ENCODE measurements at regions not wholly inside any gene's neighbourhood (a gene's known extent, or its start where the extent isn't known, plus 50 kb on each side); places are given as distances from the start of the nearest gene placed in this dataset.

GRCh38 chr5:89232139-89232603 lies 349.2 kb upstream of the MEF2C start:
- DNase-seq (ENCODE audit: low read depth, low spot score), result peak; percentile 48
- in situ Hi-C loops (cut with HindIII; ENCODE audit: low pct_unique_long_range_greater_than_20kb, low sequenced_read_pairs), result no loop called here

DNA sequence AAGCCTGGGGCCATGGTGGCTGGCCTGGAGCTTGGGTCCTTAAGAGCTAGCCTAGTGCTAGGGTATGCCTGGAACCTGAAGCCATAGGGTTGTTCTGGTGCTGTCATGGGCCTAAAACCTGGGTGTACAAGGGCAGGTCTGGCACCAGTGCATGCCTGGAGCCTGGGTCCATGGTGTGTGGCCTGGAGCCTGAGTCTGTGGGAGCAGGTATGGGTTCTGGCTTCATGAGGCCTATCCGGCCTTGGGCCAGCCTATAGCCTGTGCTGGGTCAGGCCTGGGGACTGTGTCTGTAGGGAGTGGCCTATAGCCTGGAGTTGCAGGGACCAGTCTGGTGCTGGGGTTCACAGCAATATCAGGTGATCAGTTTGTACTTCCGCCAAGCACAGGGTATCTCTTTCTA lies 347.2 kb upstream of the MEF2C start:
- DNase-seq (ENCODE audit: low read depth, low spot score), result no peak
- in situ Hi-C loops (cut with HindIII; ENCODE audit: low pct_unique_long_range_greater_than_20kb, low sequenced_read_pairs), result no loop called here

DNA sequence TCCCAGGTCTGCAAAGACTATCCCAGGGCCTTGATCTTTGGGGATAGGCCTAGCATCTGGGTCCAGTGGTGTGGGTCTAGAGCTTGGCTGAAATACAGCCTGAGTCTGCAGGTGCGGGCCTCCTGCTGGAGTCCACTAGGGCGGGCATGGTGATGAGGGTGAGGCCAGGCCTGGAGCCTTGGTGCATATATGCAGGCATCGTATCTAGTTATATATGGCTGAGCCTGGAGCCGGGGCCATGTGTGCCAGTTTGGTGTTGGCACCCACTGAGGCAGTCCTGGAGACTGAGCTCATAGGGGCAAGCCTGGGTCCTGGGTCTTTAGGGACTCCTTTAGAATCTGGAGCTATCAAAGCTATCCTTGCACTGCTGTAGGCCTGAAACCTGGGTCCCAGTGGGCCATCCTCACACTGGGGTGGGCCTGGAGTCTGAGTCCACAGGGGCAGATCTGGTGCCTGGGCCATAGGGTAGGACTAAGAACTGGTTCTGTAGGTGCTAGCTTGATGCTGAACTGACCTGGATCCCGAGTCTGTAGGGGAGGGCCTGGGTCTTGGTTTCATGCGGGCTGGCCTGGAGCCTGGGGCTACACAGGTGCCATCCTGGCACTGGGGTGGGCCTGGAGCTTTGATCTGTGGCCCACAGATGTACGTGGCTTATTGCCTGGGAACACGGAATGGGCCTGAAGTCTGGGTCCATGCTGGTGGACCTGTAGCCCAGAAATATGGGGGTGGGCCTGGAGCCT lies 346.5 kb upstream of the MEF2C start:
- no peak for DNase-seq (ENCODE audit: low read depth, low spot score)
- in situ Hi-C loops (cut with HindIII; ENCODE audit: low pct_unique_long_range_greater_than_20kb, low sequenced_read_pairs), result no loop called here

DNA sequence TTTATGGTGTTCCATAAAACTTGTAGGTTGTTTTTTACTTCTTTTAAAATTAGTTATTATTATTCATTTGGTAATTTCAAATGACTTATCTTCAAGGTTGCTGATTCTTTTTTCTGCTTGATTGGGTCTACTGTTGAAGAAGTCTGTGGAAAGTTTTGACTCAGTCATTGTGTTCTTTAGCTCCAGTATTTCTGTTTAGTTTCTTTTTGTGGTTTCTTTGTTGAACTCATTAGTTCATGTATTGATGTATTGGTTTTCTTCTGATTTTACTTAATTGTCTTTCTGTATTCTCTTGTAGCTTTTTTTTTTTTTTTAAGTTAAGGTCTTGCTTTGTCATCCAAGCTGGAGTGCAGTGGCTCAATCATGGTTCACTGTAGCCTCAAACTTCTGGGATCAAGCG lies 345.4 kb upstream of the MEF2C start:
- in situ Hi-C loops (cut with HindIII; ENCODE audit: low pct_unique_long_range_greater_than_20kb, low sequenced_read_pairs), result no loop called here
- DNase-seq (ENCODE audit: low read depth, low spot score), result no peak

DNA sequence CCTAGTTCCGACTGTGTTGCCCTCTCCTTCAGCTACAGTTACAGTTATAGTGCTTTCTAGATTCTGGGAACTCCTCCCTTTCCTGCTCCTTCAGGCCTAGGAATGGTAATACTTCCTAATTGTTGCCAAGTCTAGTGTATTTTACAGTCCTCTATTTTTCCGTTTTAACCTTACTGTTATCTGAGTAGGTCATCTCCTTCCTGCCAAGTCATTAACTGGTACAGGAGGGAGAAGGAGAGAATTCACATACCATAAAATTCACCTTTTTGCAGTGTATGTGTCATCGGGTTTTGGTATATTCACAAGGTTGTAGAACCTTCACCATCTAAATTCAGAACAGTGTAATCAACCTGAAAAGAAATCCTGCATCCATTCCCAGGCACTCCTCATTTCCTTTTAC lies 335.4 kb upstream of the MEF2C start:
- DNase-seq (ENCODE audit: low read depth, low spot score), result no peak
- in situ Hi-C loops (cut with HindIII; ENCODE audit: low pct_unique_long_range_greater_than_20kb, low sequenced_read_pairs), result no loop called here

- in situ Hi-C loops (cut with HindIII; ENCODE audit: low pct_unique_long_range_greater_than_20kb, low sequenced_read_pairs), result no loop called here
- no peak for DNase-seq (ENCODE audit: low read depth, low spot score)
Measured at GRCh38 chr5:89216606-89217005, 333.6 kb upstream of the MEF2C start.

DNA sequence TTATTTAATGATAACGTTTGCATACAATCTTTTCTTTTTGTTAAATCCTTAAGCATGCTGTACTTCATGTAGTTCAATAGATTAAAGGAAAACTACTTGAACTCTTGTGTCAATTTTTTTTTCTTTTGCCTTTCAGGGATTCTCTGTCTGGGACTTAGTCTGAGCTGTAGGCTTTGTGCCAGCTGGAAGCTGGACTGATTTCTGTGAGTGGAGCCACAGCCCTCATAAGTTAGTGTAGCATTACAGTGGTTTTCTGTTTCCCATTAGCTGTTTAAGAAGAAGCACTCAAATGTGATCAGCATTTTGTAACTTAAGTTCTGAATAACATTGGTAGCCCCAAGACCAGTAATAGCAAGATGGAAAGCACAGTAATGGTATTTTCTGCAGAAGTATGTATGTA lies 330.6 kb upstream of the MEF2C start:
- in situ Hi-C loops (cut with HindIII; ENCODE audit: low pct_unique_long_range_greater_than_20kb, low sequenced_read_pairs), result no loop called here
- no peak for DNase-seq (ENCODE audit: low read depth, low spot score)

DNA sequence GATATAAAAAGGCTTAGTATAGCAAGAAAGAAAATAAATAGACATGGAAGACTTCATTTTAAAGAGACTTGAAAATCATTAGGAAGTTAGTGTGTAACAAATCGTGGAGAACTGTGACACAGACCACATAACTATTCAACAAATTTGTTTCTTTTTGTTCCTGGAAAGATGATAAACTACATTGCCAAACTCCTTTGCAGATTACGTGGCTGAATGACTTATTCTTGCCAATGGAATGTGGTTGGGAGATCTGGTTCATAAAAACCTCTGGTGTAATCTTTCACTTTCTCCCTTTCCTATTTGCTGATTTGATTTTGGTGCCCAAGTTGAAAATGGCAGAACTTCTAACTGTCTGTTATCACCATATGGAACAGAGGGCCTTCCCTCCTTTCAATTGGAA lies 328.9 kb upstream of the MEF2C start:
- no peak for DNase-seq (ENCODE audit: low read depth, low spot score)
- in situ Hi-C loops (cut with HindIII; ENCODE audit: low pct_unique_long_range_greater_than_20kb, low sequenced_read_pairs), result no loop called here

GRCh38 chr5:89208811-89209210 lies 325.8 kb upstream of the MEF2C start:
- in situ Hi-C loops (cut with HindIII; ENCODE audit: low pct_unique_long_range_greater_than_20kb, low sequenced_read_pairs), result no loop called here
- DNase-seq (ENCODE audit: low read depth, low spot score), result no peak

DNA sequence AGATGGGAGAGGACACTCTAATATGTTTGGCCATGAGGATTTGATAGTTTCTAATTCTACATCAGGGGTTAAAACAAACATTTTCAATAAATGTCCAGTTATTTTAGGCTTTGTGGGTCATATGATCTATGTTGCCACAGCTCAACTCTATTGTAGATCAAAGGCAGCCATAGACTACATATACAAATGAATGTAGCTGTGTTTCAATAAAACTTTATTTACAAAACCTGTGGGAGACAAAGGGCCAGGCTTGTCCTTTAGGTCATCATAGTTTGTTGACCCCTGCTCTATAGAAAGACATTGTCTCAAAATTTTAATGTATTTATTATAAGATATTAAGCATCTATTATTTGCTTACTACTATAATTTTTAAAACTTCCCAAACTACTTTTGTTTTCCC lies 325.4 kb upstream of the MEF2C start:
- in situ Hi-C loops (cut with HindIII; ENCODE audit: low pct_unique_long_range_greater_than_20kb, low sequenced_read_pairs), result no loop called here
- no peak for DNase-seq (ENCODE audit: low read depth, low spot score)

DNA sequence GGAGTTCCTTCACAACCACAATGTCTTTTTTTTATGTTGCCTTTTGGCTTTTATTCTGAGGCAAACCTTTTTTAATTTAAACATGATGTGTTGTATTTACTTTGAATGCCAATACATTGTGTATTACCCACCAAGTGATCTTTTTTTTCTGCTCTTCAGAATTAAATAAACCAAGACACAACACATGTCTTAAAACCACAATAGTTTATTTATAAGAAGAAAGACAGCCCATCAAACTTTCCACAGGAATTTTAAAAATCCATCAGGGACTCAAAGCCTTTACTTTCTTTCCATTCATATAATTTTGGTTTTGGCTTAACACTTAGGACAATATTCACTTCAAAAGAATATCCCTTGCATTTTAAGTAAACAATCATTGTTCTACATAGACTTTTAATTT lies 321.8 kb upstream of the MEF2C start:
- no peak for DNase-seq (ENCODE audit: low read depth, low spot score)
- in situ Hi-C loops (cut with HindIII; ENCODE audit: low pct_unique_long_range_greater_than_20kb, low sequenced_read_pairs), result no loop called here

GRCh38 chr5:89203611-89204010 lies 320.6 kb upstream of the MEF2C start:
- in situ Hi-C loops (cut with HindIII; ENCODE audit: low pct_unique_long_range_greater_than_20kb, low sequenced_read_pairs), result no loop called here
- DNase-seq (ENCODE audit: low read depth, low spot score), result no peak

DNA sequence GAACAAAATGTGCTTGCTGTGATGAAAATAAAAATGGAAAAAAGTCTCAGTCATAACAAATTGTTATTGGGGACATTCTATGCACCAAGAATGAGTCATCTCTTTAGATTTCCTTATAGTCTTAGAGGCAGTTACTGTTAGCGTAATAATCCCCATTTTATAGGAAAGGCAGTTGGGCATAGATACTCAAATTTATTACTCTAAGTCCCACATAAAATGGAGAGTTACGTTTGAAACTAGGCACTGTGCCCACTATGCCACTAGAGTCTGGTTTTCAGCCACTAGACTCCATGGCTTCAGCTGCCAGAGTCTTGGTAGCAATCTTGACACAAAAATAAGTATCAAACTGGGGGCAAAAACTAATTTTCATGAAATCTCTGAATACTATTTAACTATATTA lies 317.9 kb upstream of the MEF2C start:
- no peak for DNase-seq (ENCODE audit: low read depth, low spot score)
- in situ Hi-C loops (cut with HindIII; ENCODE audit: low pct_unique_long_range_greater_than_20kb, low sequenced_read_pairs), result no loop called here

DNA sequence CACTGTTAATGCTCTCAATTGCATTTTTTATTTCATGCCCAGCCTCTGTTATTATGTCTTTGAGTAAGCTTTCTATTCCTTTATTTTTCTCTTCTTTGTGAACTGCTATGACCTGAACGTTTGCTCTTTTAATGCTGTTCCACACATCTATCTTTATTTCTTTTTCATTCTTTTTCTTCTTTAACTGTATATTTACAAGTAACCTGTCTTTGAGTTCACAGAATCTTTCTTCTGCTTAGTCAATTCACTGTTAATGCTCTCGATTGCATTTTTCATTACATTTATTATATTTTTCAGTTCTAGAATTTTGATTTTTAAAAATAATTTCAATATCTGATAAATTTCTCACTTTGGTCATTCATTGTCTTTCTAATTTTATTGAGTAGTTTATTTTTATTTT lies 316.3 kb upstream of the MEF2C start:
- in situ Hi-C loops (cut with HindIII; ENCODE audit: low pct_unique_long_range_greater_than_20kb, low sequenced_read_pairs), result no loop called here
- no peak for DNase-seq (ENCODE audit: low read depth, low spot score)

GRCh38 chr5:89191374-89191773 lies 308.4 kb upstream of the MEF2C start:
- no peak for DNase-seq (ENCODE audit: low read depth, low spot score)
- in situ Hi-C loops (cut with HindIII; ENCODE audit: low pct_unique_long_range_greater_than_20kb, low sequenced_read_pairs), result no loop called here

DNA sequence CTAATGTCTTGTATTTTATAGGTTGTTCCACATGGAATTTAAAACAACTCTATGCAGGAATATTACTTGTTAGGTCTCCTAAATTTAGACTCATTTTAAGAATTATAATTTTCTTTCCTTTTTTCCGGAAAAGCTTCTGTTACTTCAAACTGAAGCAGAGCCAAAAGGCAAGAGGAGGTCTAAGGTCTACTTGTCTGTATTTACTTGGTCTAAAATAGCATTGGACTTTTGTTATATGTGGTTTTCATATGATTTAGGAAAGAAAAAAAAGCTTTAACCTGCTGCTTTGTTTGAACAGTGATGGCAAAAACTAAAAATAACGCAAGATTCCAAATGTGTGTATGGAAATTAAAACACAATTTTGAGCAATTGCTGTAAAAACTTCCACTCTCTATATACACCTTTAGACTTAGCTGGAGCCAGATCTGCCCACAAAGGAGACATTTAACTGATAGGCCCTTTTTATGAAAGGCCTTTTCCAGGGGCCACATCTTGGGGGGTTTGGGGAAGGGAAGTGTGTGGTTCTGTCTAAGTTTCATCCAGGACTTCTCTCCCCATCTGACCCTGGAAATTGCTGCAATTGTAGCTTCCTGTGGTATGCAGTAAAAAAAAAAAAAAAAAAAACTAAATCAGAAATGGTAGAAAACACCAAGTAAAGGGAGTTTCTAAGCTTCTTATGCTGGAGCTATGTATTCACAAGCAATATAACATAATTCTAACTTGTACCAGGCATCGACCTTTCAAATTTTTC lies 307.7 kb upstream of the MEF2C start:
- in situ Hi-C loops (cut with HindIII; ENCODE audit: low pct_unique_long_range_greater_than_20kb, low sequenced_read_pairs), result no loop called here
- DNase-seq (ENCODE audit: low read depth, low spot score), result no peak

DNA sequence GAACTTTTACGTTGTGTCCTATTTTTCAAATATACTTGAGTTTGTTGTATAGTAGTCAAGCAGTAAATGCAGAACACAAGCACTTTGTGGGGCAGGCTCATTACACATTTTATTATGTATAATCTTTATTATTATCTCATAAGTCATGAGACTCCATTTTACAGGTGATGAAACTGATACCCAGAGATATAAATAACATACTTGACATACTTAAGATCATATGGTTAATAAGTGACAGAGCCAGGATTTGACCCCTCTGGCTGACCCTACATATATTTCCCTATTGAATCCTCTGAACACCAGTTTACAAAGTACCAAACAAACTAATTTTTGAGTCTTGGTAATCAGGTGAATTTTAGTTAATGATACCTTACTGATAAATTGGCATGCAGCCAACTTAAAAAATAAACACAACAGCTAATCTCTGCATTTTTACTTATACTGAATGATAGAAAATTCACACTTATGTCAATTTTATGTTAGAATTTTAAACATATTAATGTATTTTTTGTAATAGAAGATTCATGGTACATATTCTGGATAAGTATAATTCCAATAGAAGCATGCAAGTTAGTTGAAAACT lies 305.0 kb upstream of the MEF2C start:
- DNase-seq (ENCODE audit: low read depth, low spot score), result no peak
- in situ Hi-C loops (cut with HindIII; ENCODE audit: low pct_unique_long_range_greater_than_20kb, low sequenced_read_pairs), result no loop called here

- no peak for DNase-seq (ENCODE audit: low read depth, low spot score)
- in situ Hi-C loops (cut with HindIII; ENCODE audit: low pct_unique_long_range_greater_than_20kb, low sequenced_read_pairs), result no loop called here
Measured at GRCh38 chr5:89187268-89187667, 304.3 kb upstream of the MEF2C start.

DNA sequence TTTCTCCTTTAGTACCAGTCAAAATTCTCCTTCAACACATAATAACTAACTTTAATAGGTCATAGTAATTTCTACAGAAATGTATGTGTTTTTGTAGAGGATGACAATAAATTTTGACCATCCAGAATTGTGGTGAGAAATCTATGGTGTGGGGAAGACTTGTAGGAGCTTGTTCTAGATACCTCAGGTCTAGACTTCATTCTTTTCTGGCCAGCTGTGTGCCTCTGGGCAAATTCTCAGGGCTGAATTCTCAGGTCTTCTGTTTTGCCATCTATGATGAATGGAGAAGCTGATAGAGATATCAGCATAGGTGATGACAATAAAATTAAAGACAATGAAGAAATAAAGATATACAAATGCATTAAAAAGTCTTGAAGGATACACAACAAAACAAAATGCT lies 298.6 kb upstream of the MEF2C start:
- in situ Hi-C loops (cut with HindIII; ENCODE audit: low pct_unique_long_range_greater_than_20kb, low sequenced_read_pairs), result no loop called here
- no peak for DNase-seq (ENCODE audit: low read depth, low spot score)

All from SK-MEL-5 (cell line).